GM23338 (cell line): ENCODE measurements at regions not wholly inside any gene's neighbourhood (a gene's known extent, or its start where the extent isn't known, plus 50 kb on each side); places are given as distances from the start of the nearest gene placed in this dataset.

Experiments
- ATAC-seq: fragments of 200-7000 bp; cut with Tn5 transposase; 3 replicates; pipeline ENCODE4 v1.9.1; 2020
- DNase-seq: peaks from one replicate; pipeline ENCODE4 v3.0.0-alpha.2; 2015; ENCODE audit warnings: low spot score
- H2AFZ ChIP-seq: fragments of 200-600 bp; sonication (generic); 2 replicates; pipeline ENCODE4 v1.8.0; 2016; ENCODE audit warnings: antibody characterized with exemption, mild to moderate bottlenecking, moderate library complexity
- H3F3A ChIP-seq: fragments of 200-600 bp; sonication (generic); replicated peaks from 2 replicates; pipeline ENCODE4 v1.8.0; 2017; ENCODE audit warnings: antibody characterized with exemption, mixed run types, low read depth
- H3K27ac ChIP-seq: fragments of 200-600 bp; sonication (generic); 2 replicates; pipeline ENCODE4 v1.6.1; 2016; ENCODE audit warnings: low read depth
- H3K27me3 ChIP-seq: fragments of 200-600 bp; sonication (generic); 2 replicates; pipeline ENCODE4 v1.8.0; 2016; ENCODE audit warnings: mild to moderate bottlenecking, mixed run types, moderate library complexity; ENCODE audit not compliant: insufficient read depth
- H3K36me3 ChIP-seq: fragments of 200-600 bp; sonication (generic); 2 replicates; pipeline ENCODE4 v1.8.0; 2016; ENCODE audit warnings: mild to moderate bottlenecking; ENCODE audit not compliant: insufficient read depth
- H3K4me1 ChIP-seq: fragments of 200-600 bp; sonication (generic); 2 replicates; pipeline ENCODE4 v1.8.0; 2016; ENCODE audit warnings: mild to moderate bottlenecking, moderate library complexity; ENCODE audit not compliant: insufficient read depth
- H3K4me2 ChIP-seq: fragments of 200-600 bp; sonication (generic); 2 replicates; pipeline ENCODE4 v1.7.1; 2017; ENCODE audit warnings: mixed run types
- H3K4me3 ChIP-seq: fragments of 200-600 bp; sonication (generic); 2 replicates; pipeline ENCODE4 v1.6.1; 2016; ENCODE audit warnings: mixed run types
- H3K79me2 ChIP-seq: fragments of 200-600 bp; sonication (generic); replicated peaks from 2 replicates; pipeline ENCODE4 v1.8.0; 2017; ENCODE audit warnings: mild to moderate bottlenecking; ENCODE audit not compliant: insufficient read depth
- H3K9me2 ChIP-seq: fragments of 200-600 bp; sonication (generic); 2 replicates; pipeline ENCODE4 v1.8.0; 2017; ENCODE audit not compliant: insufficient read depth
- H4K20me1 ChIP-seq: fragments of 200-600 bp; sonication (generic); replicated peaks from 2 replicates; pipeline ENCODE4 v1.8.0; 2017; ENCODE audit warnings: mild to moderate bottlenecking; ENCODE audit not compliant: insufficient read depth
- H3K27ac Mint-ChIP-seq: 2 replicates; pipeline ENCODE4 v1.8.0; 2020; ENCODE audit warnings: inconsistent platforms, mild to moderate bottlenecking, moderate library complexity, mixed read lengths
- H3K27me3 Mint-ChIP-seq: 3 replicates; pipeline ENCODE4 v1.8.0; 2022; ENCODE audit warnings: low read depth, mild to moderate bottlenecking, moderate library complexity, mixed read lengths, inconsistent platforms; ENCODE audit not compliant: insufficient read depth, poor library complexity
- H3K36me3 Mint-ChIP-seq: 3 replicates; pipeline ENCODE4 v1.8.0; 2021; ENCODE audit warnings: low read depth, mild to moderate bottlenecking, inconsistent platforms, moderate library complexity, mixed read lengths
- H3K4me1 Mint-ChIP-seq: 3 replicates; pipeline ENCODE4 v1.8.0; 2020; ENCODE audit warnings: mild to moderate bottlenecking, inconsistent platforms, mixed read lengths
- H3K4me3 Mint-ChIP-seq: 3 replicates; pipeline ENCODE4 v1.8.0; 2021; ENCODE audit warnings: moderate library complexity, mild to moderate bottlenecking, inconsistent platforms, mixed read lengths
- H3K9me3 Mint-ChIP-seq: 3 replicates; pipeline ENCODE4 v1.8.0; 2020; ENCODE audit warnings: moderate library complexity, mild to moderate bottlenecking, inconsistent platforms, mixed read lengths
- CREB1 ChIP-seq: fragments of 250-450 bp; sonication (Bioruptor Pico); IDR thresholded peaks from 2 replicates; pipeline ENCODE4 v1.5.0; 2020; ENCODE audit warnings: low read depth, mild to moderate bottlenecking, moderate library complexity
- CTCF ChIP-seq, 2 experiments: fragments of 200-600 bp in 1 of 2; sonication (generic) in 1 of 2; conservative IDR thresholded peaks; 2 replicates each; pipeline versions ENCODE4 v1.5.1 to v1.6.1; 2016 to 2017; ENCODE audit warnings: antibody characterized with exemption in 2 of 2, low read depth in 2 of 2, mild to moderate bottlenecking in 2 of 2, moderate library complexity in 1 of 2
- ETS1 ChIP-seq: IDR thresholded peaks from 2 replicates; pipeline ENCODE4 v1.6.1; 2016; ENCODE audit warnings: antibody characterized with exemption
- EZH2 ChIP-seq: fragments of 200-600 bp; sonication (generic); IDR thresholded peaks from one replicate; pipeline ENCODE4 v1.8.0; 2017; ENCODE audit warnings: antibody characterized with exemption, mild to moderate bottlenecking, low read depth; ENCODE audit not compliant: unreplicated experiment
- EZH2phosphoT487 ChIP-seq: fragments of 200-600 bp; sonication (generic); IDR thresholded peaks from one replicate; pipeline ENCODE4 v1.8.1; 2018; ENCODE audit warnings: antibody characterized with exemption; ENCODE audit not compliant: unreplicated experiment
- JUNB ChIP-seq: IDR thresholded peaks from one replicate; pipeline ENCODE4 v1.6.1; 2016; ENCODE audit warnings: antibody characterized with exemption; ENCODE audit not compliant: unreplicated experiment
- NANOG ChIP-seq: IDR thresholded peaks from 2 replicates; pipeline ENCODE4 v1.6.1; 2016; ENCODE audit warnings: antibody characterized with exemption, borderline replicate concordance
- POLR2AphosphoS5 ChIP-seq: IDR thresholded peaks from 2 replicates; pipeline ENCODE4 v1.6.1; 2016; ENCODE audit warnings: antibody characterized with exemption, low read depth
- REST ChIP-seq: IDR thresholded peaks from one replicate; pipeline ENCODE4 v1.6.1; 2018; ENCODE audit warnings: antibody characterized with exemption; ENCODE audit not compliant: unreplicated experiment
- STAT1 ChIP-seq: IDR thresholded peaks from one replicate; pipeline ENCODE4 v1.6.1; 2016; ENCODE audit warnings: antibody characterized with exemption; ENCODE audit not compliant: unreplicated experiment
- ZNF114 ChIP-seq: fragments of 250-450 bp; sonication (Bioruptor Pico); IDR thresholded peaks from 2 replicates; pipeline ENCODE4 v1.5.0; 2020; ENCODE audit warnings: mild to moderate bottlenecking, moderate library complexity
- ZNF331 ChIP-seq: fragments of 250-450 bp; sonication (Bioruptor Pico); IDR thresholded peaks from 2 replicates; pipeline ENCODE4 v1.5.0; 2020; ENCODE audit warnings: low read depth, mild to moderate bottlenecking, moderate library complexity

GRCh38 chr3:167113035-167113830 is 266.9 kb downstream of the ZBBX start (continued):
- TF ChIP-seq CTCF (conservative IDR thresholded peaks at IDR 0.05; ENCODE audit: low read depth in 2 of 2) (no peak), CREB1 (CRISPR knock-in tag) (no peak), JUNB (no peak), REST (no peak), ZNF114 (no peak), POLR2AphosphoS5 (no peak), EZH2phosphoT487 (no peak), EZH2 (no peak), ZNF331 (CRISPR knock-in tag) (no peak), STAT1 (no peak), NANOG (no peak)

GRCh38 chr3:167110901-167111300 is 269.2 kb downstream of the ZBBX start:
- Mint-ChIP-seq H3K27me3 (no peaks in the 10 kb centered on the region), H3K27ac (peak overlapping the region; percentile 73; the same call in 1 of the 2 replicates), H3K36me3 (no peaks in the 10 kb centered on the region), H3K9me3 (no peaks in the 10 kb centered on the region), H3K4me3 (no peak overlapping the region), H3K4me1 (peaks cover 16% of the 10 kb centered on the region)
- Histone ChIP-seq H3K27ac (no peak overlapping the region), H3K9me2 (no peaks in the 10 kb centered on the region), H2AFZ (no peak overlapping the region), H4K20me1 (no peaks in the 10 kb centered on the region), H3F3A (no peaks in the 10 kb centered on the region), H3K4me1 (peaks cover 5% of the 10 kb centered on the region; the same call in 1 of the 2 replicates), H3K27me3 (no peaks in the 10 kb centered on the region), H3K79me2 (no peaks in the 10 kb centered on the region), H3K4me2 (no peak overlapping the region), H3K36me3 (no peaks in the 10 kb centered on the region), H3K4me3 (no peak overlapping the region)
- peak; percentile 54 for ATAC-seq
- peak; percentile 67 for DNase-seq
- TF ChIP-seq ZNF331 (CRISPR knock-in tag), result no peak
- TF ChIP-seq JUNB, result no peak
- no peak for TF ChIP-seq EZH2
- no peak for TF ChIP-seq CREB1 (CRISPR knock-in tag)
- TF ChIP-seq POLR2AphosphoS5, result no peak
- no peak for TF ChIP-seq ETS1
- no peak for TF ChIP-seq REST
- TF ChIP-seq NANOG, result no peak
- no peak for TF ChIP-seq STAT1
- no peak for TF ChIP-seq EZH2phosphoT487
- TF ChIP-seq CTCF (conservative IDR thresholded peaks at IDR 0.05; ENCODE audit: low read depth in 2 of 2), result no peak
